ENCODE measurements at regions not wholly inside any gene's neighbourhood (a gene's known extent, or its start where the extent isn't known, plus 50 kb on each side); places are given as distances from the start of the nearest gene placed in this dataset.

DNA sequence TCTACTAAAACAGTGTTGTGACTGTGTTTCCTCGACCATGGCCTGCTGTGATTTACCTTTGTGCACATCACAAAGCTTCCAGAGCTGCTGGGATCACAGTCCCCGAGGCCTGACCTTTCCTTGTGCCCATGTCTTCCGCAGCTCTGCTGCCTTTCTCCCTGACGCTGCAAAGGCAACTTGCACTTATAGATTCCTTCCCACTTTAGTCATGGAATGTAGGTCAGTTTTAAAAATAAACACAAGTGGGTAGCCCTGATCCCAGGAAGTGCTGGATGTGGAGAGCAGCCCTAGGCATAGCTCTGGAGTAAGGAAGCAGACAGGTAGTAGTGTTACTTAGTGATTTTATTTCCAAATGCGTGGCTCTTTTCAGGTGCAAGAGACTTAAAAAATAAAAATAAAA lies 825.7 kb downstream of the AACS start:
- H3K4me3 ChIP-seq (replicated peaks; ENCODE audit: insufficient read depth, low read length) = no peak overlapping the region
- H3K27me3 ChIP-seq (ENCODE audit: insufficient read depth, poor library complexity, severe bottlenecking) = no peaks in the 10 kb centered on the region
- DNase-seq (ENCODE audit: low read depth in 1 of 2, low spot score in 1 of 2) = no peak
- TF ChIP-seq SPI1 (IDR thresholded peaks at IDR 0.05; ENCODE audit: borderline replicate concordance, low read depth) = no peak
- TF ChIP-seq POLR2AphosphoS5 (IDR thresholded peaks at IDR 0.05; ENCODE audit: low read depth) = no peak
- TF ChIP-seq GABPA (IDR thresholded peaks at IDR 0.05; ENCODE audit: low read depth) = no peak
- TF ChIP-seq REST (IDR thresholded peaks at IDR 0.05; ENCODE audit: insufficient replicate concordance, low read depth) = no peak
- TF ChIP-seq, protein P1, sequence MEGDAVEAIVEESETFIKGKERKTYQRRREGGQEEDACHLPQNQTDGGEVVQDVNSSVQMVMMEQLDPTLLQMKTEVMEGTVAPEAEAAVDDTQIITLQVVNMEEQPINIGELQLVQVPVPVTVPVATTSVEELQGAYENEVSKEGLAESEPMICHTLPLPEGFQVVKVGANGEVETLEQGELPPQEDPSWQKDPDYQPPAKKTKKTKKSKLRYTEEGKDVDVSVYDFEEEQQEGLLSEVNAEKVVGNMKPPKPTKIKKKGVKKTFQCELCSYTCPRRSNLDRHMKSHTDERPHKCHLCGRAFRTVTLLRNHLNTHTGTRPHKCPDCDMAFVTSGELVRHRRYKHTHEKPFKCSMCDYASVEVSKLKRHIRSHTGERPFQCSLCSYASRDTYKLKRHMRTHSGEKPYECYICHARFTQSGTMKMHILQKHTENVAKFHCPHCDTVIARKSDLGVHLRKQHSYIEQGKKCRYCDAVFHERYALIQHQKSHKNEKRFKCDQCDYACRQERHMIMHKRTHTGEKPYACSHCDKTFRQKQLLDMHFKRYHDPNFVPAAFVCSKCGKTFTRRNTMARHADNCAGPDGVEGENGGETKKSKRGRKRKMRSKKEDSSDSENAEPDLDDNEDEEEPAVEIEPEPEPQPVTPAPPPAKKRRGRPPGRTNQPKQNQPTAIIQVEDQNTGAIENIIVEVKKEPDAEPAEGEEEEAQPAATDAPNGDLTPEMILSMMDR (IDR thresholded peaks at IDR 0.05; ENCODE audit: insufficient read depth, low read length) = no peak
- no peak overlapping the region for H3K27ac ChIP-seq (replicated peaks)

GRCh38 chr12:125892276-125892675 lies 827.0 kb downstream of the AACS start:
- DNase-seq (ENCODE audit: low read depth in 1 of 2, low spot score in 1 of 2) = no peak
- Histone ChIP-seq H3K4me3 (replicated peaks; ENCODE audit: insufficient read depth, low read length) (no peak overlapping the region), H3K27ac (replicated peaks) (no peak overlapping the region), H3K27me3 (ENCODE audit: insufficient read depth, poor library complexity, severe bottlenecking) (no peaks in the 10 kb centered on the region)
- no peak for TF ChIP-seq GABPA (IDR thresholded peaks at IDR 0.05; ENCODE audit: low read depth)
- TF ChIP-seq, protein P1 (IDR thresholded peaks at IDR 0.05; ENCODE audit: insufficient read depth, low read length) = no peak
- TF ChIP-seq POLR2AphosphoS5 (IDR thresholded peaks at IDR 0.05; ENCODE audit: low read depth) = no peak
- TF ChIP-seq REST (IDR thresholded peaks at IDR 0.05; ENCODE audit: insufficient replicate concordance, low read depth) = no peak
- no peak for TF ChIP-seq SPI1 (IDR thresholded peaks at IDR 0.05; ENCODE audit: borderline replicate concordance, low read depth)

GRCh38 chr12:125902991-125903390 lies 837.8 kb downstream of the AACS start:
- Histone ChIP-seq H3K27me3 (ENCODE audit: insufficient read depth, poor library complexity, severe bottlenecking) (no peaks in the 10 kb centered on the region), H3K27ac (replicated peaks) (no peak overlapping the region), H3K4me3 (replicated peaks; ENCODE audit: insufficient read depth, low read length) (no peak overlapping the region)
- DNase-seq (ENCODE audit: low read depth in 1 of 2, low spot score in 1 of 2) = no peak
- TF ChIP-seq GABPA (IDR thresholded peaks at IDR 0.05; ENCODE audit: low read depth) (no peak), SPI1 (IDR thresholded peaks at IDR 0.05; ENCODE audit: borderline replicate concordance, low read depth) (no peak), REST (IDR thresholded peaks at IDR 0.05; ENCODE audit: insufficient replicate concordance, low read depth) (no peak), POLR2AphosphoS5 (IDR thresholded peaks at IDR 0.05; ENCODE audit: low read depth) (no peak)
- TF ChIP-seq, protein P1 (IDR thresholded peaks at IDR 0.05; ENCODE audit: insufficient read depth, low read length) = no peak

All from HL-60 (cell line).